ENCODE measurements at regions not wholly inside any gene's neighbourhood (a gene's known extent, or its start where the extent isn't known, plus 50 kb on each side); places are given as distances from the start of the nearest gene placed in this dataset.
A peak's percentile ranks its signal among the peaks of the same experiment; 100 is the strongest.

DNA sequence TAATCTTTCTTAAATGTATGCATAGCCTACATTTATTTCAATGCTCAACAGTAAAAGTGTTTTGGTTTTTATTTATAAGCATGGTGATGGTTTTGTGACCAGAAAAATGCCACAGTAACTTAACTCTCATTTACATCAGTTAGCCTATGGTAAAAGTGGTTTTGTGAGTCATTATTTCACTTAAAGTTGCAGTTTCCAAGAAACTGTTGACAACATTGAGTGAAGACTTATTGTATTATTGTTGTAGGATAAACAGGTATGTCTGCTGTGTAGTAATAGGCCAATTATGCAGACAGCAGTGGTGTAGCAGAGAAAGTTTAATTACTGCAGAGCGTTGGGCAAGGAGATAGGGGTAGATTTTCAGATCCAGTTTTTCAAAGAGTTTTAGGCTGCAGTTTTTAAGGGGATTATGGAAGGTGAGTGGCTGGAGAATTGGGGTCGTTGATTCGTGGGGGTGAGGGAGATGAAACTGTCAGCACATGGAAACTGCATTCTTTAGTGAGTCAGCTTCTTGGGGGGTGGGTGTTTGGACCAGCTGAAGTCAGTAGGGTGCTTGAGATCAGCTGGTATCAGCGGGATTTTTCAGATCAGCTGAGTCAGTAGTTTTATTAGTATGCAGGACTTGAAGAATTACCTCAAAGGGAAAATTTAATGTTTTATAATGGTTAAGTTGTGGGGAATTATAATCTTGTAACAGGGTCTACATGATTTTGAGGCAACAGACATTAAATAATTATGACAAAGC lies 168.7 kb upstream of the FMN2 start:
- DNase-seq (no peak), ATAC-seq (no peak)
- H3K4me1 ChIP-seq (ENCODE audit: low read depth): no peaks in the 10 kb centered on the region
- TF ChIP-seq, protein P1, sequence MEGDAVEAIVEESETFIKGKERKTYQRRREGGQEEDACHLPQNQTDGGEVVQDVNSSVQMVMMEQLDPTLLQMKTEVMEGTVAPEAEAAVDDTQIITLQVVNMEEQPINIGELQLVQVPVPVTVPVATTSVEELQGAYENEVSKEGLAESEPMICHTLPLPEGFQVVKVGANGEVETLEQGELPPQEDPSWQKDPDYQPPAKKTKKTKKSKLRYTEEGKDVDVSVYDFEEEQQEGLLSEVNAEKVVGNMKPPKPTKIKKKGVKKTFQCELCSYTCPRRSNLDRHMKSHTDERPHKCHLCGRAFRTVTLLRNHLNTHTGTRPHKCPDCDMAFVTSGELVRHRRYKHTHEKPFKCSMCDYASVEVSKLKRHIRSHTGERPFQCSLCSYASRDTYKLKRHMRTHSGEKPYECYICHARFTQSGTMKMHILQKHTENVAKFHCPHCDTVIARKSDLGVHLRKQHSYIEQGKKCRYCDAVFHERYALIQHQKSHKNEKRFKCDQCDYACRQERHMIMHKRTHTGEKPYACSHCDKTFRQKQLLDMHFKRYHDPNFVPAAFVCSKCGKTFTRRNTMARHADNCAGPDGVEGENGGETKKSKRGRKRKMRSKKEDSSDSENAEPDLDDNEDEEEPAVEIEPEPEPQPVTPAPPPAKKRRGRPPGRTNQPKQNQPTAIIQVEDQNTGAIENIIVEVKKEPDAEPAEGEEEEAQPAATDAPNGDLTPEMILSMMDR (IDR thresholded peaks at IDR 0.05): no peak
- intact Hi-C loops (cut with DNase I, micrococcal nuclease): no loop called here
- no peaks in the 10 kb centered on the region for H3K9me3 ChIP-seq
- H3K36me3 ChIP-seq (ENCODE audit: low read depth): no peaks in the 10 kb centered on the region
- no peak overlapping the region for H3K4me3 ChIP-seq

DNA sequence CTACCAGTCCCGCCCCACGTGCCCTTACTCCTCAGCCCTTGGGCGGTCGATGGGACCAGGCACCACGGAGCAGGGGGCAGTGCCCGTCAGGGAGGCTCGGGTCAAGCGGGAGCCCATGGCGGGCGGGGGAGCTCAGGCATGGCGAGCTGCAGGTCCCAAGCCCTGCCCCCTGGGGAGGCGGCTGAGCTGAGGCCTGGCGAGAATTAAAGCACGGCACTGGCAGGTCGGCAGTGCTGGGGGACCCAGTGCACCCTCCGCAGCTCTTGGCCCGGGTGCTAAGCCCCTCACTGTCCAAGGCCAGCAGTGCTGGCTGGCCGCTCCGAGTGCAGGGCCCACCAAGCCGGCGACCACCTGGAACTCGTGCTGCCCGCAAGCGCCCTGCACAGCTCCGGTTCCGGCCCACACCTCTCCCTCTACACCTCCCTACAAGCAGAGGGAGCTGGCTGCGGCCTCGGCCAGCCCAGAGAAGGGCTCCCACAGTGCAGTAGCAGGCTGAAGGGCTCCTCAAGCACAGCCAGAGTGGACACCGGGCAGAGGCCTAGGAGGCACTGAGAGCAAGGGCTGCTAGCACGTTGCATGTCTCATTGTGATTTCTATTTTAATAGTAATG lies 166.8 kb upstream of the FMN2 start:
- H3K4me1 ChIP-seq (ENCODE audit: low read depth): no peaks in the 10 kb centered on the region
- intact Hi-C loops (cut with DNase I, micrococcal nuclease): no loop called here
- TF ChIP-seq, protein P1 (IDR thresholded peaks at IDR 0.05): no peak
- H3K9me3 ChIP-seq: no peaks in the 10 kb centered on the region
- H3K4me3 ChIP-seq: no peak overlapping the region
- ATAC-seq (no peak), DNase-seq (peak in 1 of 3 donors; percentile 47)
- H3K36me3 ChIP-seq (ENCODE audit: low read depth): no peaks in the 10 kb centered on the region

DNA sequence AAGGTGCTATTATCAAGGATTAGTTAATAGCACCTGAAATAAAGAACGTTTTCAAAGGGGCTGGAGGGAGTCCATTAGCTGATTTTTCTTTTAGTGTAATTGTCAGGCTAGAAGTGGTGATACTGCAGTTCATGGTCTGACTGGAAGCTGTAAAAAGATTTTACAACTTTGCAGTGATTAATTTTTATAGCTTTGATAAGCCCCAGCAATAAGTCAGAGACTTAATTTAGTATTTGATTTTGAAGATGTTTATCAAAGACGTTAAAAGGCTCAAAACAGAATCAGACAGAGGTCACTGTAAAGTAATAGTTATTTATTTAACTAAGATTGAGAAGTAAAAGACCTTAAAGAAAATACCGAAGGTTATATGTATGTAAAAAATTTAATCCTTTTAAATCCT lies 165.5 kb upstream of the FMN2 start:
- TF ChIP-seq, protein P1 (IDR thresholded peaks at IDR 0.05): no peak
- H3K9me3 ChIP-seq: no peaks in the 10 kb centered on the region
- no peak for DNase-seq
- no peaks in the 10 kb centered on the region for H3K36me3 ChIP-seq (ENCODE audit: low read depth)
- no peak overlapping the region for H3K4me3 ChIP-seq
- no peak for ATAC-seq
- no peaks in the 10 kb centered on the region for H3K4me1 ChIP-seq (ENCODE audit: low read depth)
- intact Hi-C loops (cut with DNase I, micrococcal nuclease): no loop called here

DNA sequence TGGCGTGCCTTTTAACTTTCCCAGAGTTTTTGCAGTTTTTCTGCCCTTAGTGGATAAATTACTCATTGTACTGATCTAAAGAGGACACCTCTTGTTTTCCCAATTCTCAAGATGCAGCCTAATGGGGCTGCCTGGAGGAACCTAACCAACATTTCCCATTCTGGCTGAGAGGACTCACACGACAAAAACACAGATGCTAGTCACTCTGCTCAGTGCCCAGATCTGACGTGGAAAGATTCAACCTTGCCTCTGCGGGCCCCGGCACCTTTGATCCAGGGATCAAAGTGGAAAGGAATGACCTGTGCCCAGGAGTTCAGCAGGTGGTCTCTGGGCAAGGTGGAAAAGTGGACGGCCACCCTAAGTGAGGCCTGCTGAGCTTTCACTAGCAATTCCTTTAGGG lies 162.4 kb upstream of the FMN2 start:
- no peaks in the 10 kb centered on the region for H3K4me1 ChIP-seq (ENCODE audit: low read depth)
- no peaks in the 10 kb centered on the region for H3K36me3 ChIP-seq (ENCODE audit: low read depth)
- ATAC-seq: no peak
- no peak overlapping the region for H3K4me3 ChIP-seq
- TF ChIP-seq, protein P1 (IDR thresholded peaks at IDR 0.05): no peak
- no peaks in the 10 kb centered on the region for H3K9me3 ChIP-seq
- no peak for DNase-seq
- intact Hi-C loops (cut with DNase I, micrococcal nuclease): no loop called here

DNA sequence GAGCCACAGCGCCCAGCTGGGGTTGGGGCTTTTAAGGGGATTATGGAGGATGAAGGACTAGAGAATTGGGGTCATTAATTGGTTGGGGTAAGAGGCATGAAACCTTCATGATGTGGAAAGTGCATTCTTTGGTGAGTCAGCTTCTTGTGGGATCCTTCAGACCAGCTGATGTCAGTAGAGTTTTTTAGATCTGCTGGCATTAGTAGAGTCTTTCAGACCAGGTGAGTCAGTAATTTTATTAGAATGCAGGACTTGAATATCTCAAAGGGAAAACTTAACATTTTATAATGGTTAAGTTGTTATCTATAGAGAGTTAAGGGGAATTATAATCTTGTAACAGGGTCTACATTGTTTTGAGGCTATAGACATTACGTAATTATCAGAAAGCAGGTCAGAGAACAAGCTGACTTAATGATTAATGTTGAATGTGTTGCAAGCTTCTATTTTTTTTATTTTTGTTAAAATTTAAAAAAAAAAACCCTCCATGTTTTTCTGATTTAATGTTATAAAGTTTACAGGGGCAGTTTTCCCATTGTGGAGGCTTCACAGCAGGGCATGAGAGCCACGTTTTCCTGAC lies 160.9 kb upstream of the FMN2 start:
- H3K4me1 ChIP-seq (ENCODE audit: low read depth): no peaks in the 10 kb centered on the region
- H3K9me3 ChIP-seq: no peaks in the 10 kb centered on the region
- no peak overlapping the region for H3K4me3 ChIP-seq
- intact Hi-C loops (cut with DNase I, micrococcal nuclease): no loop called here
- DNase-seq (no peak), ATAC-seq (no peak)
- H3K36me3 ChIP-seq (ENCODE audit: low read depth): no peaks in the 10 kb centered on the region
- TF ChIP-seq, protein P1 (IDR thresholded peaks at IDR 0.05): no peak
